Omental fat pad (tissue), 3 donors: ENCODE measurements at regions not wholly inside any gene's neighbourhood (a gene's known extent, or its start where the extent isn't known, plus 50 kb on each side); places are given as distances from the start of the nearest gene placed in this dataset.

ENCODE experiments used
- ATAC-seq: fragments of 150-250 bp; one replicate; pipeline ENCODE4 v1.9.1; 2016; ENCODE audit warnings: mild to moderate bottlenecking, moderate library complexity; ENCODE audit not compliant: low FRiP score
- DNase-seq: peaks from one replicate; pipeline ENCODE4 v3.0.0-alpha.2; 2019; ENCODE audit warnings: low spot score
- CTCF ChIP-seq, 3 donors: fragments of 450-650 bp; IDR thresholded peaks; one replicate each; pipeline ENCODE4 v1.5.1; 2016 to 2017; ENCODE audit warnings: antibody characterized with exemption in 3 of 3, mild to moderate bottlenecking in 3 of 3, moderate library complexity in 2 of 3

DNA sequence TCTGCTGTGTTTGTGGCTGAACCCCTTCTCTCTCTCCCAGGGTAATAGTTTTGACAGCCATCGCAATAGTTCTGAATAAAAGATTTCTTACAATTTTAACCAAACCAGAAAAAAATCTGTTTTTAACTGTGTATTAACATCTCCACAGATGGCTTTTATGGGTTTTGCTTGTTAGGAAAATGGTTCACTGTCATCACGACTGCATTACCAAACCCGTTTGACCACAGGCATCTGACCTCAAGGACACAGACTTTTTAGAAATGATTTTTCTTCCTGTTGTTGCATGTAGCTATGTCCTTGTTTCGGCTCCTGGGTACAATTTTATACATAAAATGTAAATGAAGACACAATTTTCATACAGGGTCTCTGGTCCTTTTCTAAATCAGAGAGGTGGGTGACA lies 316.1 kb downstream of the IRX1 start:
- ATAC-seq, result no peak
- no peak for TF ChIP-seq CTCF (IDR thresholded peaks at IDR 0.05)
- DNase-seq, result no peak

- ATAC-seq (no peak), DNase-seq (no peak)
- no peak for TF ChIP-seq CTCF (IDR thresholded peaks at IDR 0.05)
Observed at GRCh38 chr5:3912790-3913189, 317.2 kb downstream of the IRX1 start.

- DNase-seq (no peak), ATAC-seq (no peak)
- no peak for TF ChIP-seq CTCF (IDR thresholded peaks at IDR 0.05)
Observed at GRCh38 chr5:3913279-3913678, 317.6 kb downstream of the IRX1 start.

DNA sequence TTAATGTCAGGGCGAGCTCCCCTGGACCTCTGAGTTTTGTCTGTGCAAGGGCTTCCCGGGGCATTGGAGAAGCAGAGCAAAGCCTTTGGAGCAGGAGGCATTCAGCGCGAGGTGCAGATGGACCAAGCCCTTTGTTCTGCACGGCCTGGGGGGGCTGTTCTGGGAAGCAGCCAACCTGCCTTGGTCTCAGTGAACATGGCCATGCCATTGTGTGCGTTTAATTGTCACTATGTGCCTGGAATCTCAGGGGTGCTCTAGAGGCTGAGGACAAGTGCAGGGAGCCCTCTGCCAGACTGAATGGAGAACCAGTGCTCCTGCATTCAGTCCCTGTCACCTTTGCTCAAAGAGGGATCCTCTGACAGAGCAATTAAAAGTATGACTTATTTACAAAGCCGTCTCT lies 329.4 kb downstream of the IRX1 start:
- ATAC-seq (no peak), DNase-seq (no peak)
- TF ChIP-seq CTCF (IDR thresholded peaks at IDR 0.05), result no peak

GRCh38 chr5:3925935-3926334 lies 330.3 kb downstream of the IRX1 start:
- no peak for ATAC-seq
- no peak for DNase-seq
- TF ChIP-seq CTCF (IDR thresholded peaks at IDR 0.05), result no peak

GRCh38 chr5:3929799-3930198 lies 334.2 kb downstream of the IRX1 start:
- no peak for TF ChIP-seq CTCF (IDR thresholded peaks at IDR 0.05)
- ATAC-seq (no peak), DNase-seq (no peak)

- DNase-seq, result no peak
Observed at GRCh38 chr5:3931976-3932375, 336.3 kb downstream of the IRX1 start.

More at GRCh38 chr5:3931976-3932375, 336.3 kb downstream of the IRX1 start:
- no peak for ATAC-seq
- TF ChIP-seq CTCF (IDR thresholded peaks at IDR 0.05), result no peak
